Astrocyte (in vitro differentiated cells and primary cell): ENCODE measurements at regions not wholly inside any gene's neighbourhood (a gene's known extent, or its start where the extent isn't known, plus 50 kb on each side); places are given as distances from the start of the nearest gene placed in this dataset.
A peak's percentile ranks its signal among the peaks of the same experiment; 100 is the strongest.

Source experiments
- DNase-seq: peaks from one replicate; pipeline ENCODE4 v3.0.0-alpha.2; 2010; ENCODE audit warnings: low read depth
- FAIRE-seq: peaks from 2 replicates; lab custom pipeline; 2011; peaks lifted over from hg19 to GRCh38; lab: Jason Lieb, UNC
- H2AFZ ChIP-seq: 2 replicates; pipeline ENCODE4 v1.6.0; 2012; ENCODE audit warnings: low read depth, low read length, inconsistent platforms
- H3K27ac ChIP-seq: 2 replicates; pipeline ENCODE4 v1.5.1; 2011; ENCODE audit warnings: low read depth, low read length, inconsistent platforms
- H3K27me3 ChIP-seq: 2 replicates; pipeline ENCODE4 v1.6.0; 2011; ENCODE audit warnings: low read length, inconsistent platforms; ENCODE audit not compliant: insufficient read depth
- H3K36me3 ChIP-seq: 2 replicates; pipeline ENCODE4 v1.5.1; 2011; ENCODE audit warnings: low read length, inconsistent platforms; ENCODE audit not compliant: insufficient read depth
- H3K4me1 ChIP-seq: 2 replicates; pipeline ENCODE4 v1.5.1; 2011; ENCODE audit warnings: low read length, inconsistent platforms; ENCODE audit not compliant: insufficient read depth
- H3K4me2 ChIP-seq: 2 replicates; pipeline ENCODE4 v1.6.0; 2012; ENCODE audit warnings: low read length, inconsistent platforms
- H3K4me3 ChIP-seq: 2 replicates; pipeline ENCODE4 v1.5.1; 2011; ENCODE audit warnings: low read depth, mild to moderate bottlenecking, low read length, inconsistent platforms; ENCODE audit not compliant: insufficient read depth
- H3K79me2 ChIP-seq: 2 replicates; pipeline ENCODE4 v1.6.0; 2012; ENCODE audit warnings: mild to moderate bottlenecking, low read length, inconsistent platforms; ENCODE audit not compliant: insufficient read depth
- H3K9ac ChIP-seq: 2 replicates; pipeline ENCODE4 v1.6.0; 2012; ENCODE audit warnings: mild to moderate bottlenecking, low read length, inconsistent platforms
- H3K9me3 ChIP-seq: 2 replicates; pipeline ENCODE4 v1.5.1; 2012; ENCODE audit warnings: low read depth, mild to moderate bottlenecking, low read length, inconsistent platforms; ENCODE audit not compliant: insufficient read depth
- H4K20me1 ChIP-seq: 2 replicates; pipeline ENCODE4 v1.6.0; 2012; ENCODE audit warnings: low read length, inconsistent platforms; ENCODE audit not compliant: insufficient read depth
- H3K27ac Mint-ChIP-seq: one replicate; pipeline ENCODE4 v1.8.0; 2021; ENCODE audit warnings: mild to moderate bottlenecking, mixed read lengths; ENCODE audit not compliant: unreplicated experiment
- H3K27me3 Mint-ChIP-seq: one replicate; pipeline ENCODE4 v1.8.0; 2021; ENCODE audit warnings: low read depth, mixed read lengths; ENCODE audit not compliant: unreplicated experiment
- H3K36me3 Mint-ChIP-seq: one replicate; pipeline ENCODE4 v1.8.0; 2021; ENCODE audit warnings: low read depth, mixed read lengths; ENCODE audit not compliant: unreplicated experiment
- H3K4me1 Mint-ChIP-seq: one replicate; pipeline ENCODE4 v1.8.0; 2021; ENCODE audit warnings: low read depth, mixed read lengths; ENCODE audit not compliant: unreplicated experiment
- H3K4me3 Mint-ChIP-seq: one replicate; pipeline ENCODE4 v1.8.0; 2021; ENCODE audit warnings: mild to moderate bottlenecking, moderate library complexity, mixed read lengths; ENCODE audit not compliant: unreplicated experiment
- H3K9me3 Mint-ChIP-seq: one replicate; pipeline ENCODE4 v1.8.0; 2021; ENCODE audit warnings: mild to moderate bottlenecking, mixed read lengths; ENCODE audit not compliant: unreplicated experiment
- EZH2 ChIP-seq: IDR thresholded peaks from 2 replicates; pipeline ENCODE4 v1.6.1; 2012; ENCODE audit warnings: mild to moderate bottlenecking, low read length, inconsistent platforms; ENCODE audit not compliant: insufficient read depth
- TF ChIP-seq, protein P1 (sequence below): IDR thresholded peaks from 2 replicates; pipeline ENCODE4 v1.5.1; 2011; ENCODE audit warnings: low read depth, mild to moderate bottlenecking, inconsistent platforms, low read length, moderate library complexity; ENCODE audit not compliant: insufficient read depth

DNA sequence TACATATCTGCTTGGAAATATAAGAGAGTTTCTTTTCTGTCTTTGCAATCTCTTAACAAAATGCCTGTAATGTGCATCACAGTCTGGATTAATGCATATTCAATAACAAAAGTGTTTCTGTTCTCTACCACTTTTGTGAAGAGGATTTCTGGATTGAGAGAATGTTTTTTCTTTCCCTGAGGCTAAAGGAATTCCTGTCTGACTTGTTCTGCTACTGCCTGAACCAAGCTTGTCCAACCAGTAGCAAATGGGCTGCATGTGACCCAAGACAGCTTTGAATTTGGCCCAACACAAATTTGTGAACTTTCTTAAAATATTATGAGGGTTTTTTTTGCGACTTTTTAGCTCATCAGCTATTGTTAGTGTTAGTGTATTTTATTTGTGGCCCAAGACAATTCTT is 1133.9 kb downstream of the SH3BGRL start:
- FAIRE-seq: peak; percentile 87
- H3K4me1 Mint-ChIP-seq: no peaks in the 10 kb centered on the region
- H3K27ac Mint-ChIP-seq: no peak overlapping the region

DNA sequence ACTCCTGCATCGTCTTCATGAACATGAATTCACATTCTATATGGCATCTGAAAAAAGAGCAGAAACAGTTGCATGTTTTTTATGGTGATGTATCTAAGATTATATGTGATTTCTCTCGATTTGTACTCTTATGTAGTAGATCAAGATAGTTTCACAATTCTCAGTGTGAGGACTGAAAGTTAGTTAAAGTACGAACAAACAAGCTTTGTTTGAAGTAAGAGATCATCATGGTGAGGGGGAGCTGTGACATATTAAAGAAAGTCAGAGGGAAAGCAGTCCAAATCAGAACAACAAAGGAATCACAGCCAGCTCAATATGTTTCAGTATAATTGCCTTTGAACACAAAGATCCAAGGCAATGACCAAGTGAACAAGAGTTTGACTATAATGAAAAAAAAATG is 1140.6 kb downstream of the SH3BGRL start:
- Histone ChIP-seq H3K4me2 (no peak overlapping the region), H4K20me1 (no peaks in the 10 kb centered on the region), H3K4me1 (no peaks in the 10 kb centered on the region), H2AFZ (no peak overlapping the region), H3K27me3 (no peaks in the 10 kb centered on the region), H3K79me2 (no peaks in the 10 kb centered on the region), H3K36me3 (no peaks in the 10 kb centered on the region), H3K4me3 (no peak overlapping the region), H3K9ac (no peak overlapping the region), H3K9me3 (no peaks in the 10 kb centered on the region), H3K27ac (no peak overlapping the region)
- H3K9me3 Mint-ChIP-seq: no peaks in the 10 kb centered on the region
- H3K4me3 Mint-ChIP-seq: no peak overlapping the region
- H3K27me3 Mint-ChIP-seq: no peaks in the 10 kb centered on the region
- TF ChIP-seq, protein P1, sequence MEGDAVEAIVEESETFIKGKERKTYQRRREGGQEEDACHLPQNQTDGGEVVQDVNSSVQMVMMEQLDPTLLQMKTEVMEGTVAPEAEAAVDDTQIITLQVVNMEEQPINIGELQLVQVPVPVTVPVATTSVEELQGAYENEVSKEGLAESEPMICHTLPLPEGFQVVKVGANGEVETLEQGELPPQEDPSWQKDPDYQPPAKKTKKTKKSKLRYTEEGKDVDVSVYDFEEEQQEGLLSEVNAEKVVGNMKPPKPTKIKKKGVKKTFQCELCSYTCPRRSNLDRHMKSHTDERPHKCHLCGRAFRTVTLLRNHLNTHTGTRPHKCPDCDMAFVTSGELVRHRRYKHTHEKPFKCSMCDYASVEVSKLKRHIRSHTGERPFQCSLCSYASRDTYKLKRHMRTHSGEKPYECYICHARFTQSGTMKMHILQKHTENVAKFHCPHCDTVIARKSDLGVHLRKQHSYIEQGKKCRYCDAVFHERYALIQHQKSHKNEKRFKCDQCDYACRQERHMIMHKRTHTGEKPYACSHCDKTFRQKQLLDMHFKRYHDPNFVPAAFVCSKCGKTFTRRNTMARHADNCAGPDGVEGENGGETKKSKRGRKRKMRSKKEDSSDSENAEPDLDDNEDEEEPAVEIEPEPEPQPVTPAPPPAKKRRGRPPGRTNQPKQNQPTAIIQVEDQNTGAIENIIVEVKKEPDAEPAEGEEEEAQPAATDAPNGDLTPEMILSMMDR: no peak
- no peak for TF ChIP-seq EZH2
- peak; percentile 84 for FAIRE-seq
- no peaks in the 10 kb centered on the region for H3K4me1 Mint-ChIP-seq
- no peaks in the 10 kb centered on the region for H3K36me3 Mint-ChIP-seq
- no peak for DNase-seq
- H3K27ac Mint-ChIP-seq: no peak overlapping the region

More for the DNA sequence above, 1133.9 kb downstream of the SH3BGRL start:
- H3K9me3 ChIP-seq: no peaks in the 10 kb centered on the region
- no peak overlapping the region for H2AFZ ChIP-seq
- H3K4me3 ChIP-seq: no peak overlapping the region
- H3K9ac ChIP-seq: no peak overlapping the region
- H3K79me2 ChIP-seq: no peaks in the 10 kb centered on the region
- no peaks in the 10 kb centered on the region for H4K20me1 ChIP-seq
- Mint-ChIP-seq H3K4me3 (no peak overlapping the region), H3K27me3 (no peaks in the 10 kb centered on the region), H3K36me3 (no peaks in the 10 kb centered on the region), H3K9me3 (no peaks in the 10 kb centered on the region)
- no peaks in the 10 kb centered on the region for H3K4me1 ChIP-seq
- H3K27ac ChIP-seq: no peak overlapping the region
- no peaks in the 10 kb centered on the region for H3K36me3 ChIP-seq
- no peak overlapping the region for H3K4me2 ChIP-seq
- no peak for DNase-seq
- TF ChIP-seq, protein P1: no peak
- TF ChIP-seq EZH2: no peak
- no peaks in the 10 kb centered on the region for H3K27me3 ChIP-seq

DNA sequence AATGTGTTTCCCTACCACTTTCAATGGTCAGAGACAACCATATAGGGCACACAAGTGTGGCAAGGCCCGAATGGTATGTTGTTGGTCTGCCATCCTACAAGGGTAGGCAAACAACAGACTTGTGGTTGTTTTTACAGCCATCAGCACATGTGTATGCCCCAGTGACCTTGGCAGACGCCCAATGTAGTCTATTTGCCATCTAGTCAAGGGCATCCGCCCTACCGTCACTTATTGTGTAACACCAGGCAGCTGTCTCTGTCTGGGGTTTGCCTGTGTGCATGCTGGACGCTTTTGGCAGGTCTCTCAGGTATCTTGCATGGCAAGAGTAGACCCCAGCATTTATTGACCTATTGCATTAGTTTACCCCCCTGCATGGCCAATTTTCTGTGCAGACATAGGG is 1145.5 kb upstream of the POU3F4 start:
- Mint-ChIP-seq H3K9me3 (peaks cover 2% of the 10 kb centered on the region), H3K27me3 (no peaks in the 10 kb centered on the region), H3K4me3 (no peak overlapping the region), H3K27ac (no peak overlapping the region), H3K4me1 (no peaks in the 10 kb centered on the region), H3K36me3 (no peaks in the 10 kb centered on the region)
- TF ChIP-seq, protein P1: no peak
- no peak for TF ChIP-seq EZH2
- no peak overlapping the region for H3K4me2 ChIP-seq
- no peaks in the 10 kb centered on the region for H3K9me3 ChIP-seq
- no peaks in the 10 kb centered on the region for H3K36me3 ChIP-seq
- no peaks in the 10 kb centered on the region for H3K27me3 ChIP-seq
- H3K79me2 ChIP-seq: no peaks in the 10 kb centered on the region
- FAIRE-seq (no peak), DNase-seq (no peak)
- no peak overlapping the region for H2AFZ ChIP-seq
- H3K9ac ChIP-seq: no peak overlapping the region
- no peak overlapping the region for H3K4me3 ChIP-seq
- H4K20me1 ChIP-seq: no peaks in the 10 kb centered on the region
- no peaks in the 10 kb centered on the region for H3K4me1 ChIP-seq
- no peak overlapping the region for H3K27ac ChIP-seq
